HEK293 (cell line): ENCODE measurements at regions not wholly inside any gene's neighbourhood (a gene's known extent, or its start where the extent isn't known, plus 50 kb on each side); places are given as distances from the start of the nearest gene placed in this dataset.

Experiments
- CTCF ChIP-seq: fragments of 450-650 bp; formaldehyde crosslinking; IDR thresholded peaks from 2 replicates; pipeline ENCODE4 v1.5.1; 2016; ENCODE audit warnings: missing biosample characterization, missing genetic modification characterization
- KLF1 ChIP-seq: fragments of 450-650 bp; formaldehyde crosslinking; IDR thresholded peaks from 2 replicates; pipeline ENCODE4 v1.5.1; 2016; ENCODE audit warnings: missing biosample characterization, missing genetic modification characterization
- SETDB1 ChIP-seq: IDR thresholded peaks from one replicate; pipeline ENCODE4 v1.6.1; 2017; ENCODE audit warnings: mild to moderate bottlenecking, low read length, moderate library complexity, mixed read lengths; ENCODE audit not compliant: insufficient read length
- ZFP41 ChIP-seq: fragments of 450-650 bp; formaldehyde crosslinking; IDR thresholded peaks from 2 replicates; pipeline ENCODE4 v1.5.1; 2016; ENCODE audit warnings: missing biosample characterization, missing genetic modification characterization, borderline replicate concordance
- ZNF221 ChIP-seq: fragments of 450-650 bp; formaldehyde crosslinking; IDR thresholded peaks from 2 replicates; pipeline ENCODE4 v1.5.1; 2017; ENCODE audit warnings: missing biosample characterization, missing genetic modification characterization, borderline replicate concordance
- ZNF335 ChIP-seq: fragments of 450-650 bp; formaldehyde crosslinking; conservative IDR thresholded peaks from 2 replicates; pipeline ENCODE4 v1.5.1; 2016; ENCODE audit warnings: missing biosample characterization, missing genetic modification characterization
- ZNF426 ChIP-seq: fragments of 450-650 bp; formaldehyde crosslinking; IDR thresholded peaks from 2 replicates; pipeline ENCODE4 v1.5.1; 2017; ENCODE audit warnings: missing biosample characterization, missing genetic modification characterization, mild to moderate bottlenecking, inconsistent platforms, moderate library complexity
- ZNF670 ChIP-seq: fragments of 450-650 bp; formaldehyde crosslinking; IDR thresholded peaks from 2 replicates; pipeline ENCODE4 v1.5.1; 2016; ENCODE audit warnings: missing biosample characterization, missing genetic modification characterization, low read depth
- ZNF785 ChIP-seq: fragments of 450-650 bp; formaldehyde crosslinking; IDR thresholded peaks from 2 replicates; pipeline ENCODE4 v1.5.1; 2016; ENCODE audit warnings: missing biosample characterization, missing genetic modification characterization
- ZNF837 ChIP-seq: fragments of 450-650 bp; formaldehyde crosslinking; IDR thresholded peaks from 2 replicates; pipeline ENCODE4 v1.5.1; 2016; ENCODE audit warnings: missing biosample characterization, missing genetic modification characterization
- TF ChIP-seq, protein P1 (sequence below): fragments of 450-650 bp; IDR thresholded peaks from 2 replicates; pipeline ENCODE4 v1.5.1; 2018; ENCODE audit warnings: missing biosample characterization, missing genetic modification characterization
- TF ChIP-seq, protein P2 (sequence below): fragments of 450-650 bp; formaldehyde crosslinking; IDR thresholded peaks from 2 replicates; pipeline ENCODE4 v1.5.1; 2016; ENCODE audit warnings: missing biosample characterization, missing genetic modification characterization

- no peak for TF ChIP-seq CTCF
- no peak for TF ChIP-seq ZFP41 (tag by site-specific recombination)
- TF ChIP-seq ZNF670 = no peak
- TF ChIP-seq, protein P1, sequence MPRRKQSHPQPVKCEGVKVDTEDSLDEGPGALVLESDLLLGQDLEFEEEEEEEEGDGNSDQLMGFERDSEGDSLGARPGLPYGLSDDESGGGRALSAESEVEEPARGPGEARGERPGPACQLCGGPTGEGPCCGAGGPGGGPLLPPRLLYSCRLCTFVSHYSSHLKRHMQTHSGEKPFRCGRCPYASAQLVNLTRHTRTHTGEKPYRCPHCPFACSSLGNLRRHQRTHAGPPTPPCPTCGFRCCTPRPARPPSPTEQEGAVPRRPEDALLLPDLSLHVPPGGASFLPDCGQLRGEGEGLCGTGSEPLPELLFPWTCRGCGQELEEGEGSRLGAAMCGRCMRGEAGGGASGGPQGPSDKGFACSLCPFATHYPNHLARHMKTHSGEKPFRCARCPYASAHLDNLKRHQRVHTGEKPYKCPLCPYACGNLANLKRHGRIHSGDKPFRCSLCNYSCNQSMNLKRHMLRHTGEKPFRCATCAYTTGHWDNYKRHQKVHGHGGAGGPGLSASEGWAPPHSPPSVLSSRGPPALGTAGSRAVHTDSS = no peak
- TF ChIP-seq ZNF426 (tag by site-specific recombination) = no peak
- no peak for TF ChIP-seq ZNF837
- no peak for TF ChIP-seq ZNF335 (tag by site-specific recombination)
- TF ChIP-seq ZNF221 (tag by site-specific recombination) = no peak
- TF ChIP-seq SETDB1 = no peak
- TF ChIP-seq KLF1 = no peak
- TF ChIP-seq, protein P2, sequence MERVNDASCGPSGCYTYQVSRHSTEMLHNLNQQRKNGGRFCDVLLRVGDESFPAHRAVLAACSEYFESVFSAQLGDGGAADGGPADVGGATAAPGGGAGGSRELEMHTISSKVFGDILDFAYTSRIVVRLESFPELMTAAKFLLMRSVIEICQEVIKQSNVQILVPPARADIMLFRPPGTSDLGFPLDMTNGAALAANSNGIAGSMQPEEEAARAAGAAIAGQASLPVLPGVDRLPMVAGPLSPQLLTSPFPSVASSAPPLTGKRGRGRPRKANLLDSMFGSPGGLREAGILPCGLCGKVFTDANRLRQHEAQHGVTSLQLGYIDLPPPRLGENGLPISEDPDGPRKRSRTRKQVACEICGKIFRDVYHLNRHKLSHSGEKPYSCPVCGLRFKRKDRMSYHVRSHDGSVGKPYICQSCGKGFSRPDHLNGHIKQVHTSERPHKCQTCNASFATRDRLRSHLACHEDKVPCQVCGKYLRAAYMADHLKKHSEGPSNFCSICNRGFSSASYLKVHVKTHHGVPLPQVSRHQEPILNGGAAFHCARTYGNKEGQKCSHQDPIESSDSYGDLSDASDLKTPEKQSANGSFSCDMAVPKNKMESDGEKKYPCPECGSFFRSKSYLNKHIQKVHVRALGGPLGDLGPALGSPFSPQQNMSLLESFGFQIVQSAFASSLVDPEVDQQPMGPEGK (tag by site-specific recombination) = no peak
- TF ChIP-seq ZNF785 (tag by site-specific recombination) = no peak
Observed at GRCh38 chr6:79335133-79335674, 100.7 kb upstream of the HMGN3 start.
